C4-2B (cell line): ENCODE measurements at regions not wholly inside any gene's neighbourhood (a gene's known extent, or its start where the extent isn't known, plus 50 kb on each side); places are given as distances from the start of the nearest gene placed in this dataset.
"Not testable (repeated sequence)": the region's sequence is repeated elsewhere in the genome, so short reads cannot be mapped to it uniquely, and the experiment has no call there.

ENCODE experiments used
- ZFX ChIP-seq: fragments of 450-650 bp; IDR thresholded peaks from 2 replicates; pipeline ENCODE4 v1.6.1; 2017
- TF ChIP-seq, protein P1 (sequence below): fragments of 450-650 bp; conservative IDR thresholded peaks from 2 replicates; pipeline ENCODE4 v1.5.1; 2017; ENCODE audit warnings: mild to moderate bottlenecking

DNA sequence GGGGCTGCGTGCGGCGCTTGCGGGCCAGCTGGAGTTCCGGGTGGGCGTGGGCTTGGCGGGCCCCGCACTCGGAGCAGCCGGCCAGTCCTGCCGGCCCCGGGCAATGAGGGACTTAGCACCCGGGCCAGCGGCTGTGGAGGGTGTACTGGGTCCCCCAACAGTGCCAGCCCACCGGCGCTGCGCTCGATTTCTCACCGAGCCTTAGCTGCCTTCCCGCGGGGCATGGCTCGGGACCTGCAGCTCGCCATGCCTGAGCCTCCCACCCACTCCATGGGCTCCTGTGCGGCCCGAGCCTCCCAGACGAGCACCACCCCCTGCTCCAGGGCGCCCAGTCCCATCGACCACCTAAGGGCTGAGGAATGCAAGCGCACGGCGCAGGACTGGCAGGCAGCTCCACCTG is 83.8 kb downstream of the VIP start:
- TF ChIP-seq, protein P1, sequence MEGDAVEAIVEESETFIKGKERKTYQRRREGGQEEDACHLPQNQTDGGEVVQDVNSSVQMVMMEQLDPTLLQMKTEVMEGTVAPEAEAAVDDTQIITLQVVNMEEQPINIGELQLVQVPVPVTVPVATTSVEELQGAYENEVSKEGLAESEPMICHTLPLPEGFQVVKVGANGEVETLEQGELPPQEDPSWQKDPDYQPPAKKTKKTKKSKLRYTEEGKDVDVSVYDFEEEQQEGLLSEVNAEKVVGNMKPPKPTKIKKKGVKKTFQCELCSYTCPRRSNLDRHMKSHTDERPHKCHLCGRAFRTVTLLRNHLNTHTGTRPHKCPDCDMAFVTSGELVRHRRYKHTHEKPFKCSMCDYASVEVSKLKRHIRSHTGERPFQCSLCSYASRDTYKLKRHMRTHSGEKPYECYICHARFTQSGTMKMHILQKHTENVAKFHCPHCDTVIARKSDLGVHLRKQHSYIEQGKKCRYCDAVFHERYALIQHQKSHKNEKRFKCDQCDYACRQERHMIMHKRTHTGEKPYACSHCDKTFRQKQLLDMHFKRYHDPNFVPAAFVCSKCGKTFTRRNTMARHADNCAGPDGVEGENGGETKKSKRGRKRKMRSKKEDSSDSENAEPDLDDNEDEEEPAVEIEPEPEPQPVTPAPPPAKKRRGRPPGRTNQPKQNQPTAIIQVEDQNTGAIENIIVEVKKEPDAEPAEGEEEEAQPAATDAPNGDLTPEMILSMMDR, result not testable (repeated sequence)
- not testable (repeated sequence) for TF ChIP-seq ZFX
